ENCODE measurements at regions not wholly inside any gene's neighbourhood (a gene's known extent, or its start where the extent isn't known, plus 50 kb on each side); places are given as distances from the start of the nearest gene placed in this dataset.

DNA sequence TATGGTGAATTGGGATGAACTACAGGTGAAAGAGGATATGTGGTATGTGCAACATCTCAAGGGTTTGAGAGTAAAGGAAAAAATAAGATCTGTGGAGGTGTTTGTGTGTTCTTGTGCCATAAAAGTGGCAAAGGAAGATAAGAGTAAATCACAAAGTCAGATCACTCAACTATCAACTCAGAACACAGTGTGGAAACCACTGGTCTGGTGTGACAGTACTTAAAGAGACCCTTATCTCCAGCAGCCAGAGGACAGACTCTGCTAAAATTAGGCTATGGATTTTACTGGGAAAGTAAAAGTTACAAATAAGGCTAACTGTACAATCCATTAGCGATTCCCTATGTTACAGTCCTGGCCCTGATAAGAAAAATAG lies 54.0 kb upstream of the PRDM8 start:
- Histone ChIP-seq H2BK120ac (replicated peaks; ENCODE audit: low read depth, low read length) (no peak overlapping the region), H4K5ac (ENCODE audit: insufficient read length, low read depth, low read length) (no peak overlapping the region), H3K4ac (replicated peaks; ENCODE audit: insufficient read length, low read depth, low read length) (no peak overlapping the region), H3K56ac (replicated peaks; ENCODE audit: insufficient read length, low read depth, low read length) (no peak overlapping the region), H3K27me3 (replicated peaks in 1 of 4; ENCODE audit: control insufficient read depth in 3 of 4, extremely low read depth in 1 of 4, insufficient read depth in 3 of 4, low read length in 3 of 4) (no peaks in the 10 kb centered on the region), H3K4me2 (ENCODE audit: insufficient read depth in 1 of 2, low read depth in 2 of 2, low read length in 2 of 2) (no peak overlapping the region), H3K18ac (ENCODE audit: extremely low read depth, low read length) (no peak overlapping the region), H3K9me3 (ENCODE audit: insufficient read depth in 2 of 2, low read depth in 1 of 2, low read length in 1 of 2) (no peaks in the 10 kb centered on the region), H3K23me2 (ENCODE audit: low read depth, low read length) (no peaks in the 10 kb centered on the region), H3K9ac (replicated peaks in 1 of 4; ENCODE audit: extremely low read depth in 1 of 4, low read depth in 3 of 4, low read length in 3 of 4) (no peak overlapping the region), H3K14ac (ENCODE audit: insufficient read length) (no peak overlapping the region), H3K27ac (ENCODE audit: low read depth, low read length) (no peak overlapping the region), H3K4me3 (ENCODE audit: extremely low read depth in 1 of 4, insufficient read depth in 2 of 4, low read depth in 3 of 4, low read length in 4 of 4) (no peak overlapping the region), H2BK15ac (ENCODE audit: low read length) (no peak overlapping the region), H4K20me1 (replicated peaks in 1 of 2; ENCODE audit: control insufficient read depth in 1 of 2, insufficient read depth in 2 of 2, low read length in 2 of 2) (no peaks in the 10 kb centered on the region), H2BK5ac (ENCODE audit: low read depth, low read length) (no peak overlapping the region), H2BK12ac (ENCODE audit: low read depth, low read length) (no peak overlapping the region), H3K23ac (ENCODE audit: insufficient read length) (no peak overlapping the region), H3K79me1 (ENCODE audit: low read depth, low read length) (no peaks in the 10 kb centered on the region), H2AFZ (ENCODE audit: low read length) (no peak overlapping the region), H3K79me2 (ENCODE audit: control insufficient read depth in 1 of 2, insufficient read depth in 2 of 2, low read length in 2 of 2) (no peaks in the 10 kb centered on the region), H2BK20ac (ENCODE audit: low read length) (no peak overlapping the region), H3K36me3 (ENCODE audit: control insufficient read depth in 2 of 4, insufficient read depth in 4 of 4, low read length in 3 of 4) (no peaks in the 10 kb centered on the region), H4K8ac (ENCODE audit: extremely low read depth, insufficient read depth, low read length) (no peak overlapping the region), H4K91ac (replicated peaks; ENCODE audit: insufficient read length, low read length) (no peak overlapping the region), H3K4me1 (replicated peaks in 1 of 4; ENCODE audit: control insufficient read depth in 3 of 4, insufficient read depth in 4 of 4, low read length in 3 of 4) (no peaks in the 10 kb centered on the region), H2AK5ac (ENCODE audit: low read depth, low read length) (no peak overlapping the region)
- FAIRE-seq, result no peak
- DNase-seq (ENCODE audit: low read depth in 1 of 2, low spot score in 2 of 2), result no peak
- ChIA-PET POLR2A (ENCODE audit: partially characterized antibody) (interaction anchor here (0.5 kb wide), 1 partner anchor 913 kb away, joined by 3 read pairs; no protein-coding TSS in a partner anchor), CTCF (ENCODE audit: partially characterized antibody) (no interaction called here)
- 96% methylated on average over 1 of the region's 1 CpG; no CpG with 5 or more reads in 1 of the 2 experiments for WGBS, 2 experiments (ENCODE audit: extremely low coverage in 1 of 2, insufficient coverage in 1 of 2, insufficient read length in 1 of 2, insufficient replicate concordance in 2 of 2, low coverage in 1 of 2, low lambda C conversion rate in 2 of 2, missing lambda C conversion rate in 1 of 2)
- TF ChIP-seq MAFK (IDR thresholded peaks at IDR 0.05; ENCODE audit: low read depth, low read length) (no peak), SP2 (IDR thresholded peaks at IDR 0.05; ENCODE audit: low read length) (no peak)
